Thymus (tissue), 11 donors: ENCODE measurements at regions not wholly inside any gene's neighbourhood (a gene's known extent, or its start where the extent isn't known, plus 50 kb on each side); places are given as distances from the start of the nearest gene placed in this dataset.

Experiments used
- DNase-seq, 9 donors: peaks; one replicate each; pipeline ENCODE4 v3.0.0-alpha.2; 2013; ENCODE audit warnings: low spot score in 9 of 9, low read depth in 6 of 9, missing footprints in 1 of 9
- H3K27ac ChIP-seq, 2 donors: one replicate each; pipeline ENCODE4 v1.5.1; 2013; ENCODE audit warnings: control low read depth in 1 of 2, low read depth in 1 of 2, low read length in 1 of 2, mild to moderate bottlenecking in 1 of 2, moderate library complexity in 1 of 2
- H3K27me3 ChIP-seq, 2 donors: one replicate each; pipeline ENCODE4 v1.5.1; 2013; ENCODE audit warnings: low read length in 1 of 2; ENCODE audit not compliant: control insufficient read depth in 2 of 2, insufficient read depth in 1 of 2
- H3K36me3 ChIP-seq, 2 donors: one replicate each; pipeline ENCODE4 v1.5.1; 2013; ENCODE audit warnings: low read length in 1 of 2, mild to moderate bottlenecking in 1 of 2, moderate library complexity in 1 of 2; ENCODE audit not compliant: control insufficient read depth in 2 of 2, insufficient read depth in 2 of 2
- H3K4me1 ChIP-seq, 2 donors: one replicate each; pipeline ENCODE4 v1.5.1; 2013; ENCODE audit warnings: low read length in 2 of 2; ENCODE audit not compliant: control insufficient read depth in 2 of 2, insufficient read depth in 2 of 2
- H3K4me3 ChIP-seq, 2 donors: one replicate each; pipeline ENCODE4 v1.5.1; 2013; ENCODE audit warnings: low read length in 2 of 2, control low read depth in 1 of 2, mild to moderate bottlenecking in 1 of 2
- H3K9me3 ChIP-seq, 2 donors: one replicate each; pipeline ENCODE4 v1.5.1; 2013; ENCODE audit warnings: low read length in 1 of 2, mild to moderate bottlenecking in 1 of 2; ENCODE audit not compliant: control insufficient read depth in 2 of 2, insufficient read depth in 1 of 2
- WGBS: extraction: QIAGEN DNeasy Blood & Tissue Kit; methylation state at CpG from one replicate; pipeline ENCODE4 v1.1.7; 2013; 5-methylcytosine and 5-hydroxymethylcytosine counted together
- donor health status: healthy.

- Histone ChIP-seq H3K27me3 (no peaks in the 10 kb centered on the region), H3K4me3 (no peak overlapping the region), H3K36me3 (no peaks in the 10 kb centered on the region), H3K27ac (no peak overlapping the region), H3K9me3 (peaks cover 0 to 1% of the 10 kb centered on the region in 2 donors), H3K4me1 (no peaks in the 10 kb centered on the region)
- DNase-seq = no peak
These were observed 160.1 kb downstream of the TBX15 start for GRCh38 chr1:118828038-118828437.

- no peak overlapping the region for H3K27ac ChIP-seq
- no peak overlapping the region for H3K4me3 ChIP-seq
- no peak for DNase-seq
- H3K27me3 ChIP-seq = no peaks in the 10 kb centered on the region
- 74% methylated on average over 1 of the region's 1 CpG for WGBS
- H3K36me3 ChIP-seq = no peaks in the 10 kb centered on the region
- no peaks in the 10 kb centered on the region for H3K4me1 ChIP-seq
- H3K9me3 ChIP-seq = peaks cover 0 to 1% of the 10 kb centered on the region in 2 donors
These were observed 160.5 kb downstream of the TBX15 start for GRCh38 chr1:118827636-118828035.

- no peak overlapping the region for H3K27ac ChIP-seq
- peaks cover 0 to 1% of the 10 kb centered on the region in 2 donors for H3K9me3 ChIP-seq
- 84% methylated on average over 3 of the region's 3 CpGs for WGBS
- DNase-seq = no peak
- H3K4me1 ChIP-seq = no peaks in the 10 kb centered on the region
- no peak overlapping the region for H3K4me3 ChIP-seq
- no peaks in the 10 kb centered on the region for H3K36me3 ChIP-seq
- H3K27me3 ChIP-seq = no peaks in the 10 kb centered on the region
These were observed 160.9 kb downstream of the TBX15 start for GRCh38 chr1:118827207-118827606.

- peaks cover 0 to 1% of the 10 kb centered on the region in 2 donors for H3K9me3 ChIP-seq
- WGBS = 78% methylated on average over 3 of the region's 3 CpGs
- no peak for DNase-seq
- no peaks in the 10 kb centered on the region for H3K27me3 ChIP-seq
- H3K4me1 ChIP-seq = no peaks in the 10 kb centered on the region
- no peak overlapping the region for H3K27ac ChIP-seq
- no peaks in the 10 kb centered on the region for H3K36me3 ChIP-seq
- no peak overlapping the region for H3K4me3 ChIP-seq
These were observed 161.5 kb downstream of the TBX15 start for GRCh38 chr1:118826669-118827068.

- no peak overlapping the region for H3K27ac ChIP-seq
- H3K27me3 ChIP-seq = no peaks in the 10 kb centered on the region
- no peaks in the 10 kb centered on the region for H3K9me3 ChIP-seq
- no peak for DNase-seq
- H3K4me1 ChIP-seq = no peaks in the 10 kb centered on the region
- H3K4me3 ChIP-seq = no peak overlapping the region
- H3K36me3 ChIP-seq = no peaks in the 10 kb centered on the region
These were observed 162.5 kb downstream of the TBX15 start for GRCh38 chr1:118825619-118826018.

GRCh38 chr1:118821801-118822200 is 166.3 kb downstream of the TBX15 start:
- 58% methylated on average over 2 of the region's 2 CpGs for WGBS
- Histone ChIP-seq H3K27me3 (no peaks in the 10 kb centered on the region), H3K9me3 (no peaks in the 10 kb centered on the region), H3K36me3 (no peaks in the 10 kb centered on the region), H3K4me1 (no peaks in the 10 kb centered on the region), H3K27ac (no peak overlapping the region), H3K4me3 (no peak overlapping the region)
- DNase-seq = no peak

- Histone ChIP-seq H3K27ac (no peak overlapping the region), H3K4me3 (no peak overlapping the region), H3K9me3 (no peaks in the 10 kb centered on the region), H3K27me3 (no peaks in the 10 kb centered on the region), H3K36me3 (no peaks in the 10 kb centered on the region), H3K4me1 (no peaks in the 10 kb centered on the region)
- no peak for DNase-seq
- 97% methylated on average over 1 of the region's 1 CpG for WGBS
These were observed 167.3 kb downstream of the TBX15 start for GRCh38 chr1:118820864-118821263.

GRCh38 chr1:118815909-118816308 is 172.2 kb downstream of the TBX15 start:
- H3K4me3 ChIP-seq = no peak overlapping the region
- no peak for DNase-seq
- no peak overlapping the region for H3K27ac ChIP-seq
- H3K9me3 ChIP-seq = no peaks in the 10 kb centered on the region
- 87% methylated on average over 2 of the region's 2 CpGs for WGBS
- H3K4me1 ChIP-seq = no peaks in the 10 kb centered on the region
- H3K36me3 ChIP-seq = no peaks in the 10 kb centered on the region
- H3K27me3 ChIP-seq = no peaks in the 10 kb centered on the region

- WGBS = 92% methylated on average over 4 of the region's 4 CpGs
- Histone ChIP-seq H3K36me3 (no peaks in the 10 kb centered on the region), H3K4me3 (no peak overlapping the region), H3K9me3 (no peaks in the 10 kb centered on the region), H3K4me1 (no peaks in the 10 kb centered on the region), H3K27me3 (no peaks in the 10 kb centered on the region), H3K27ac (no peak overlapping the region)
- DNase-seq = no peak
These were observed 175.6 kb downstream of the TBX15 start for GRCh38 chr1:118812555-118812954.

GRCh38 chr1:118811156-118811555 is 177.0 kb downstream of the TBX15 start:
- no peaks in the 10 kb centered on the region for H3K27me3 ChIP-seq
- no peaks in the 10 kb centered on the region for H3K4me1 ChIP-seq
- WGBS = 90% methylated on average over 1 of the region's 1 CpG
- no peaks in the 10 kb centered on the region for H3K9me3 ChIP-seq
- no peaks in the 10 kb centered on the region for H3K36me3 ChIP-seq
- no peak for DNase-seq
- H3K4me3 ChIP-seq = no peak overlapping the region
- no peak overlapping the region for H3K27ac ChIP-seq
